OCI-LY7 (cell line): ENCODE measurements at regions not wholly inside any gene's neighbourhood (a gene's known extent, or its start where the extent isn't known, plus 50 kb on each side); places are given as distances from the start of the nearest gene placed in this dataset.

Experiments
- EZH2phosphoT487 ChIP-seq: fragments of 200-600 bp; sonication (generic); IDR thresholded peaks from 2 replicates; pipeline ENCODE4 v1.6.1; 2018; ENCODE audit warnings: low read depth, borderline replicate concordance, mild to moderate bottlenecking, mixed run types, antibody characterized with exemption, low read length, moderate library complexity, mixed read lengths
- TF ChIP-seq, protein P1 (sequence below): fragments of 200-600 bp; sonication (generic); conservative IDR thresholded peaks from 2 replicates; pipeline ENCODE4 v1.5.1; 2014; ENCODE audit warnings: mild to moderate bottlenecking, antibody characterized with exemption, low read length, moderate library complexity, mixed read lengths

DNA sequence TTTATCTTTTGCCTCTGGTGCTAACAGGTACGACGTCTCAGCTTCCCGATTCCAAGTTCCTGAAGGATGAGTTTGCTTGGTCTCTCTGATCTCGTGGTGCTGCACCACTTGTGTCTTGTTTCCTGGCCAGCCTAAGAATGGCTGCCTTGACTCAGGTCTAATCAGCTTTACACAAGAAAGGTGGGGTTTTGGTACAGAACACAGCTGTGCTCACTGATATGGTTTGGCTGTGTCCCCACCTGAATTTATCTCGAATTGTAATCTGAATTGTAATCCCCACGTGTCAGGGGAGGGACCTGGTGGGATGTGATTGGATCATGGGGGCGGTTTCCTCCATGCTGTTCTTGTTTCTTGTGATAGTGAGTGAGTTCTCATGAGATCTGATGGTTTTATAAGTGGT is 305.3 kb upstream of the NOCT start:
- TF ChIP-seq, protein P1, sequence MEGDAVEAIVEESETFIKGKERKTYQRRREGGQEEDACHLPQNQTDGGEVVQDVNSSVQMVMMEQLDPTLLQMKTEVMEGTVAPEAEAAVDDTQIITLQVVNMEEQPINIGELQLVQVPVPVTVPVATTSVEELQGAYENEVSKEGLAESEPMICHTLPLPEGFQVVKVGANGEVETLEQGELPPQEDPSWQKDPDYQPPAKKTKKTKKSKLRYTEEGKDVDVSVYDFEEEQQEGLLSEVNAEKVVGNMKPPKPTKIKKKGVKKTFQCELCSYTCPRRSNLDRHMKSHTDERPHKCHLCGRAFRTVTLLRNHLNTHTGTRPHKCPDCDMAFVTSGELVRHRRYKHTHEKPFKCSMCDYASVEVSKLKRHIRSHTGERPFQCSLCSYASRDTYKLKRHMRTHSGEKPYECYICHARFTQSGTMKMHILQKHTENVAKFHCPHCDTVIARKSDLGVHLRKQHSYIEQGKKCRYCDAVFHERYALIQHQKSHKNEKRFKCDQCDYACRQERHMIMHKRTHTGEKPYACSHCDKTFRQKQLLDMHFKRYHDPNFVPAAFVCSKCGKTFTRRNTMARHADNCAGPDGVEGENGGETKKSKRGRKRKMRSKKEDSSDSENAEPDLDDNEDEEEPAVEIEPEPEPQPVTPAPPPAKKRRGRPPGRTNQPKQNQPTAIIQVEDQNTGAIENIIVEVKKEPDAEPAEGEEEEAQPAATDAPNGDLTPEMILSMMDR: no peak
- TF ChIP-seq EZH2phosphoT487: no peak
